MCF 10A (cell line): ENCODE measurements at regions not wholly inside any gene's neighbourhood (a gene's known extent, or its start where the extent isn't known, plus 50 kb on each side); places are given as distances from the start of the nearest gene placed in this dataset.

Source experiments
- BruUV-seq: library from RNA; stranded (reverse); fragments of 400-500 nt; replicated peaks from 2 replicates; lab custom pipeline; 2021; lab: Mats Ljungman, UMichigan
- CTCF ChIA-PET: fragments of 300-600 bp; sonication (Branson Sonifier 250); formaldehyde crosslinking; extraction: SDS; loops from one replicate; lab custom pipeline; 2021; ENCODE audit warnings: antibody characterized with exemption, inconsistent platforms; lab: Yijun Ruan, JAX
- POLR2A ChIA-PET: fragments of 300-600, 350-650 bp; sonication (Branson Sonifier 250); formaldehyde crosslinking; extraction: SDS; loops from one replicate; lab custom pipeline; 2020; ENCODE audit warnings: antibody characterized with exemption, inconsistent platforms; lab: Yijun Ruan, JAX
- DNase-seq: peaks from one replicate; pipeline ENCODE4 v3.0.0-alpha.2; 2018; ENCODE audit not compliant: unreplicated experiment
- H3K27ac Mint-ChIP-seq: one replicate; pipeline ENCODE4 v1.8.0; 2022; ENCODE audit warnings: mild to moderate bottlenecking, low read depth, mixed read lengths; ENCODE audit not compliant: unreplicated experiment
- H3K27me3 Mint-ChIP-seq: one replicate; pipeline ENCODE4 v1.8.0; 2022; ENCODE audit warnings: mixed read lengths; ENCODE audit not compliant: insufficient read depth, unreplicated experiment
- H3K36me3 Mint-ChIP-seq: one replicate; pipeline ENCODE4 v1.8.0; 2022; ENCODE audit warnings: mild to moderate bottlenecking, moderate library complexity, mixed read lengths; ENCODE audit not compliant: insufficient read depth, unreplicated experiment
- H3K4me1 Mint-ChIP-seq: one replicate; pipeline ENCODE4 v1.8.0; 2022; ENCODE audit warnings: mixed read lengths; ENCODE audit not compliant: insufficient read depth, unreplicated experiment
- H3K4me3 Mint-ChIP-seq: one replicate; pipeline ENCODE4 v1.8.0; 2022; ENCODE audit warnings: mild to moderate bottlenecking, moderate library complexity, mixed read lengths; ENCODE audit not compliant: unreplicated experiment
- H3K9me3 Mint-ChIP-seq: one replicate; pipeline ENCODE4 v1.8.0; 2022; ENCODE audit warnings: mixed read lengths; ENCODE audit not compliant: unreplicated experiment
- intact Hi-C: fragments of 100-400 bp; cut with micrococcal nuclease; formaldehyde crosslinking; loops from 2 replicates; pipeline ENCODE4 v1.14.1; 2022
- TF ChIP-seq, protein P1 (sequence below): fragments of 200-600 bp; IDR thresholded peaks from one replicate; pipeline ENCODE4 v1.8.0; 2022; ENCODE audit warnings: antibody characterized with exemption, mild to moderate bottlenecking; ENCODE audit not compliant: unreplicated experiment

DNA sequence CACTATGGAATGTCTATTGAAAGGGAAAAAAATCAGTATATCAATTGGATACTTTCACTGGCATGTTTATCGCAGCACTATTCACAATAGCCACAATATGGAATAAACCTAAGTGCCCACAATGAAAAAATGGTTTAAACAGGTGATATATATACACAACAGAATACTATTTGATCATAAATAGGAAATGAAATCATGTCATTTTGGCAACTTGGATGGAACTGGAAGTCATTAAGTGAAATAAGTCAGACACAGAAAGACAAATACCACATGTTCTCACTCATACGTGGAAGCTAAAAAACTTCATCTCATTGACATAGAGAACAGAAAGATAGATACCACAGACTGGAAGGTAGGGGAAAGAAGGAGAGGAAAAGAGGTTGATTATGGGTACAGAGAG lies 471.6 kb upstream of the FTMT start:
- H3K4me1 Mint-ChIP-seq, result peaks cover 6% of the 10 kb centered on the region
- H3K9me3 Mint-ChIP-seq, result no peaks in the 10 kb centered on the region
- no TSS peak for BruUV-seq
- ChIA-PET POLR2A (no interaction called here), CTCF (no interaction called here)
- no peak overlapping the region for H3K4me3 Mint-ChIP-seq
- no peaks in the 10 kb centered on the region for H3K36me3 Mint-ChIP-seq
- H3K27ac Mint-ChIP-seq, result no peak overlapping the region
- TF ChIP-seq, protein P1, sequence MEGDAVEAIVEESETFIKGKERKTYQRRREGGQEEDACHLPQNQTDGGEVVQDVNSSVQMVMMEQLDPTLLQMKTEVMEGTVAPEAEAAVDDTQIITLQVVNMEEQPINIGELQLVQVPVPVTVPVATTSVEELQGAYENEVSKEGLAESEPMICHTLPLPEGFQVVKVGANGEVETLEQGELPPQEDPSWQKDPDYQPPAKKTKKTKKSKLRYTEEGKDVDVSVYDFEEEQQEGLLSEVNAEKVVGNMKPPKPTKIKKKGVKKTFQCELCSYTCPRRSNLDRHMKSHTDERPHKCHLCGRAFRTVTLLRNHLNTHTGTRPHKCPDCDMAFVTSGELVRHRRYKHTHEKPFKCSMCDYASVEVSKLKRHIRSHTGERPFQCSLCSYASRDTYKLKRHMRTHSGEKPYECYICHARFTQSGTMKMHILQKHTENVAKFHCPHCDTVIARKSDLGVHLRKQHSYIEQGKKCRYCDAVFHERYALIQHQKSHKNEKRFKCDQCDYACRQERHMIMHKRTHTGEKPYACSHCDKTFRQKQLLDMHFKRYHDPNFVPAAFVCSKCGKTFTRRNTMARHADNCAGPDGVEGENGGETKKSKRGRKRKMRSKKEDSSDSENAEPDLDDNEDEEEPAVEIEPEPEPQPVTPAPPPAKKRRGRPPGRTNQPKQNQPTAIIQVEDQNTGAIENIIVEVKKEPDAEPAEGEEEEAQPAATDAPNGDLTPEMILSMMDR, result no peak
- H3K27me3 Mint-ChIP-seq, result no peaks in the 10 kb centered on the region
- intact Hi-C loops, result no loop called here
- DNase-seq, result no peak

DNA sequence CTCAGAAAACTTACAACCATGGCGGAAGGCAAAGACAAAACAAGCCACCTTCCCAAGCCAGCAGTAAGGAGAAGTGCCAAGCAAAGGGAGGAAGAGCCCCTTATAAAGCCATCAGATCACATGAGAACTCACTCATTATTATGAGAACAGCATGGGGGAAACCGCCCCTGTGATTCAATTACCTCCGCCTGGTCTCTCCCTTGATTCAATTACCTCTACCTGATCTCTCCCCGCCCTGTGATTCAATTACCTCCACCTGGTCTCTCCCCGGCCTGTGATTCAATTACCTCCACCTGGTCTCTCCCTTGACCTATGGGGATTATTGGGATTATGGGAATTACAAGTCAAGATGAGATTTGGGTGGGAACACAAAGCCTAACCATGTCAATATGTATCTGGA lies 467.3 kb upstream of the FTMT start:
- Mint-ChIP-seq H3K36me3 (no peaks in the 10 kb centered on the region), H3K4me3 (no peak overlapping the region), H3K9me3 (no peaks in the 10 kb centered on the region), H3K27me3 (no peaks in the 10 kb centered on the region), H3K27ac (no peak overlapping the region), H3K4me1 (peaks cover 6% of the 10 kb centered on the region)
- TF ChIP-seq, protein P1, result no peak
- CTCF ChIA-PET, result interaction anchor here (0.7 kb wide), 2 partner anchors 453 to 649 kb away, joined by 3 read pairs; no protein-coding TSS in a partner anchor
- intact Hi-C loops, result no loop called here
- no TSS peak for BruUV-seq
- DNase-seq, result no peak
- POLR2A ChIA-PET, result no interaction called here

DNA sequence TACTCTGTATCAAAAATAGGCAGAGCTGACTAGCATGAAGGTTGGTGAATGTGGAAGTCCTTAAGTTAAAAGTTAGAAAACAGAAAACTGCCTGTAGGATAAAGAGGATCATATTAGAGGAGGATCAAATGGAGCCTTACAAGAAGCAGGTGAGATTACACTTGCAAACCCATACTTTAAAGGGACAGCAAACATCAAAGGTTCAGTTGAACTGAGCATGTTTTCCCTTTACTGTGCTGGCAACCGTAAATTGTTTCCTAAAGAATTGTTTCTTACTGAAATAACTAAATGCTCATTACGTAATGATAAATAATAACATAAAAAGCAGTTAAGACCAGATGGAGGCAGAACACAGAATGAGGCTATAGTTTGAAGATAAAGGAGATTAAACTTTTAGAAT lies 465.3 kb upstream of the FTMT start:
- no peak overlapping the region for H3K27ac Mint-ChIP-seq
- TF ChIP-seq, protein P1, result no peak
- ChIA-PET POLR2A (no interaction called here), CTCF (no interaction called here)
- no peak for DNase-seq
- BruUV-seq, result no TSS peak
- intact Hi-C loops, result no loop called here
- H3K27me3 Mint-ChIP-seq, result no peaks in the 10 kb centered on the region
- H3K36me3 Mint-ChIP-seq, result no peaks in the 10 kb centered on the region
- no peaks in the 10 kb centered on the region for H3K9me3 Mint-ChIP-seq
- no peak overlapping the region for H3K4me3 Mint-ChIP-seq
- H3K4me1 Mint-ChIP-seq, result no peaks in the 10 kb centered on the region

DNA sequence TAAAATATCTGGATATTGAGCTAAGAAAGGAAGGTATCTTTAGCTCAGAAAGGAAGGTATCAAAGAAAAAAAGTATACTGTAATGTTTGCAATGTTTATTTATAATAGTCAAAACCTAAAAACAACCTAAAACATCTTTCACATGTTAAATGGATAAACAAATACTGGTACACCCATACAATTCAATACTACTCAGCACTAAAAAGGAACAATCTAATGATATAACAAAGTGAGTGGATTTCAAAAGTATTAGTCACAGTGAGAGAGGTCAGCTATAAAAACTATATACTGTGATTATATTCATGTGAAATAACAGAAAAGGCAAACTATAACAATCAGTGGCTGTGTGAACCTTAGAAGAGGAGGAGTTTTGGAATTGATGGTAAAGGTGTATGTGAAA lies 455.0 kb upstream of the FTMT start:
- H3K36me3 Mint-ChIP-seq, result no peaks in the 10 kb centered on the region
- no peaks in the 10 kb centered on the region for H3K4me1 Mint-ChIP-seq
- H3K9me3 Mint-ChIP-seq, result no peaks in the 10 kb centered on the region
- intact Hi-C loops, result no loop called here
- no peak for DNase-seq
- no peaks in the 10 kb centered on the region for H3K27me3 Mint-ChIP-seq
- TF ChIP-seq, protein P1, result no peak
- CTCF ChIA-PET, result no interaction called here
- POLR2A ChIA-PET, result no interaction called here
- H3K4me3 Mint-ChIP-seq, result no peak overlapping the region
- no peak overlapping the region for H3K27ac Mint-ChIP-seq
- no TSS peak for BruUV-seq
